ENCODE measurements at regions not wholly inside any gene's neighbourhood (a gene's known extent, or its start where the extent isn't known, plus 50 kb on each side); places are given as distances from the start of the nearest gene placed in this dataset.

DNA sequence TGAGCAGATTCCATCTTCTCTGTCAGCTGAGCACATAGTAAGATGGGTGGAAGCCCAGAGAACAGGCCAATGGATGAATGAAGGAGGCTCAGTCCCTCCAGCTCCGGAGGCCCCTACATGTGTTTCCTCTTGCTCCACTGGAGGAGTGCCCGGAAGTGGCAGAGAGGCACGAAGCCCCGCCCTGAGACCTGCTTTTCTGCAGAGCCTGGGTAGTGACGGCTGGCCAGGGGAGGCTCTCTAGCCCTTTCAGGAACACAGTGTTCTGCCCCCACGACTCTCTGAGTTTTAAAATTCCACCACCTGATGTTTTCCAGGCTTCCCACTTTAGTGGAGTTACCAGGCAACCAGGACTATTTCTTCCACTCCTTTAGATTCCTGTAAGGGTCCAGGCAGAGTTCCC lies 149.4 kb upstream of the SLC6A11 start:
- H3K4me3 ChIP-seq (ENCODE audit: low read depth in 2 of 2, low read length in 2 of 2) = no peak overlapping the region
- intact Hi-C loops (cut with micrococcal nuclease; ENCODE audit: unreplicated experiment) = no loop called here
- no peak for ATAC-seq

DNA sequence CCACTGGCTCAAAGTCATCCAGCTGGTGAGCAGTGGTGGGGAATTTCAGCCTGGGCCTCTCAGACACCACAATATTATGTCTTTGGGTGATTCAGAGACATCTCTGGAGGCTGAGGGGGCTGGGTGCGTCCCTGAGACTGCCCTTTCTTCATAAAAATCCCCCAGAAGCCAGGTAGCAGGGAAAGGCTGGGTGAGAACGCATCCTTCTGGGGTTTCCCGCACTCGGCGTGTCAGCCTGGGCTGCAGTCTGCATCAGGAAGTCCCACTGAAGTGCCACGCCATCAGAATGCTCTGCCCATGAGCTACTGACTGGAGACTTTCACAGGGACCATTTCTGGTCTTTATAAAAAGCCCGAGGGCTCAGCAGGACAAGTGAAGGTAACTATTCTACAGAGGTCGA lies 148.8 kb upstream of the SLC6A11 start:
- in situ Hi-C loops (cut with HindIII; ENCODE audit: low pct_unique_long_range_greater_than_20kb, low sequenced_read_pairs) (no loop called here), intact Hi-C loops (cut with micrococcal nuclease; ENCODE audit: unreplicated experiment) (no loop called here)
- TF ChIP-seq CTCF (IDR thresholded peaks at IDR 0.05) = no peak
- TF ChIP-seq SIN3A (IDR thresholded peaks at IDR 0.05; ENCODE audit: borderline replicate concordance, insufficient read depth, low read depth, low read length) = no peak
- no peak for TF ChIP-seq TCF7L2 (IDR thresholded peaks at IDR 0.05; ENCODE audit: low read depth, low read length)
- TF ChIP-seq, protein P1, sequence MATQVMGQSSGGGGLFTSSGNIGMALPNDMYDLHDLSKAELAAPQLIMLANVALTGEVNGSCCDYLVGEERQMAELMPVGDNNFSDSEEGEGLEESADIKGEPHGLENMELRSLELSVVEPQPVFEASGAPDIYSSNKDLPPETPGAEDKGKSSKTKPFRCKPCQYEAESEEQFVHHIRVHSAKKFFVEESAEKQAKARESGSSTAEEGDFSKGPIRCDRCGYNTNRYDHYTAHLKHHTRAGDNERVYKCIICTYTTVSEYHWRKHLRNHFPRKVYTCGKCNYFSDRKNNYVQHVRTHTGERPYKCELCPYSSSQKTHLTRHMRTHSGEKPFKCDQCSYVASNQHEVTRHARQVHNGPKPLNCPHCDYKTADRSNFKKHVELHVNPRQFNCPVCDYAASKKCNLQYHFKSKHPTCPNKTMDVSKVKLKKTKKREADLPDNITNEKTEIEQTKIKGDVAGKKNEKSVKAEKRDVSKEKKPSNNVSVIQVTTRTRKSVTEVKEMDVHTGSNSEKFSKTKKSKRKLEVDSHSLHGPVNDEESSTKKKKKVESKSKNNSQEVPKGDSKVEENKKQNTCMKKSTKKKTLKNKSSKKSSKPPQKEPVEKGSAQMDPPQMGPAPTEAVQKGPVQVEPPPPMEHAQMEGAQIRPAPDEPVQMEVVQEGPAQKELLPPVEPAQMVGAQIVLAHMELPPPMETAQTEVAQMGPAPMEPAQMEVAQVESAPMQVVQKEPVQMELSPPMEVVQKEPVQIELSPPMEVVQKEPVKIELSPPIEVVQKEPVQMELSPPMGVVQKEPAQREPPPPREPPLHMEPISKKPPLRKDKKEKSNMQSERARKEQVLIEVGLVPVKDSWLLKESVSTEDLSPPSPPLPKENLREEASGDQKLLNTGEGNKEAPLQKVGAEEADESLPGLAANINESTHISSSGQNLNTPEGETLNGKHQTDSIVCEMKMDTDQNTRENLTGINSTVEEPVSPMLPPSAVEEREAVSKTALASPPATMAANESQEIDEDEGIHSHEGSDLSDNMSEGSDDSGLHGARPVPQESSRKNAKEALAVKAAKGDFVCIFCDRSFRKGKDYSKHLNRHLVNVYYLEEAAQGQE (IDR thresholded peaks at IDR 0.05; ENCODE audit: insufficient read depth in 1 of 2, low read depth in 2 of 2, low read length in 1 of 2) = no peak
- TF ChIP-seq POLR2AphosphoS5 (IDR thresholded peaks at IDR 0.05; ENCODE audit: low read depth, low read length) = no peak
- H3K27ac ChIP-seq (ENCODE audit: low read length) = no peak overlapping the region
- POLR2A ChIA-PET = no interaction called here
- BruUV-seq (replicated peaks) = no TSS peak
- H3K27me3 ChIP-seq (ENCODE audit: control insufficient read depth, insufficient read depth, low read length) = peaks cover 4% of the 10 kb centered on the region; the same call in 1 of the 2 replicates
- no peaks in the 10 kb centered on the region for H3K9me3 ChIP-seq (ENCODE audit: control insufficient read depth, insufficient read depth, low read depth, low read length)
- no peaks in the 10 kb centered on the region for H3K36me3 ChIP-seq (ENCODE audit: control insufficient read depth, insufficient read depth, low read length)
- ATAC-seq (no peak), DNase-seq (ENCODE audit: low read depth, low spot score) (no peak)
- no peaks in the 10 kb centered on the region; the same call in 1 of the 2 replicates for H3K4me1 ChIP-seq (ENCODE audit: control insufficient read depth, insufficient read depth, low read length)
- CTCF ChIA-PET = no interaction called here
- no peak overlapping the region for H3K4me3 ChIP-seq (ENCODE audit: low read depth in 2 of 2, low read length in 2 of 2)

More for the DNA sequence above, 149.4 kb upstream of the SLC6A11 start:
- no peak overlapping the region for H3K27ac ChIP-seq (ENCODE audit: low read length)
- DNase-seq (ENCODE audit: low read depth, low spot score) = no peak
- ChIA-PET POLR2A (no interaction called here), CTCF (no interaction called here)
- BruUV-seq (replicated peaks) = no TSS peak
- in situ Hi-C loops (cut with HindIII; ENCODE audit: low pct_unique_long_range_greater_than_20kb, low sequenced_read_pairs) = no loop called here
- H3K36me3 ChIP-seq (ENCODE audit: control insufficient read depth, insufficient read depth, low read length) = no peaks in the 10 kb centered on the region
- peaks cover 4% of the 10 kb centered on the region; the same call in 1 of the 2 replicates for H3K27me3 ChIP-seq (ENCODE audit: control insufficient read depth, insufficient read depth, low read length)
- no peaks in the 10 kb centered on the region; the same call in 1 of the 2 replicates for H3K4me1 ChIP-seq (ENCODE audit: control insufficient read depth, insufficient read depth, low read length)
- H3K9me3 ChIP-seq (ENCODE audit: control insufficient read depth, insufficient read depth, low read depth, low read length) = no peaks in the 10 kb centered on the region
- TF ChIP-seq SIN3A (IDR thresholded peaks at IDR 0.05; ENCODE audit: borderline replicate concordance, insufficient read depth, low read depth, low read length) (no peak), TCF7L2 (IDR thresholded peaks at IDR 0.05; ENCODE audit: low read depth, low read length) (no peak), POLR2AphosphoS5 (IDR thresholded peaks at IDR 0.05; ENCODE audit: low read depth, low read length) (no peak), CTCF (IDR thresholded peaks at IDR 0.05) (no peak)
- TF ChIP-seq, protein P1 (IDR thresholded peaks at IDR 0.05; ENCODE audit: insufficient read depth in 1 of 2, low read depth in 2 of 2, low read length in 1 of 2) = no peak
